ENCODE measurements at regions not wholly inside any gene's neighbourhood (a gene's known extent, or its start where the extent isn't known, plus 50 kb on each side); places are given as distances from the start of the nearest gene placed in this dataset.

- DNase-seq, result no peak
Observed at GRCh38 chr10:58885146-58885545, 291.3 kb upstream of the PHYHIPL start.

GRCh38 chr10:58885686-58886345 lies 290.6 kb upstream of the PHYHIPL start:
- no peak for DNase-seq

GRCh38 chr10:58886406-58886805 lies 290.0 kb upstream of the PHYHIPL start:
- DNase-seq, result no peak

DNA sequence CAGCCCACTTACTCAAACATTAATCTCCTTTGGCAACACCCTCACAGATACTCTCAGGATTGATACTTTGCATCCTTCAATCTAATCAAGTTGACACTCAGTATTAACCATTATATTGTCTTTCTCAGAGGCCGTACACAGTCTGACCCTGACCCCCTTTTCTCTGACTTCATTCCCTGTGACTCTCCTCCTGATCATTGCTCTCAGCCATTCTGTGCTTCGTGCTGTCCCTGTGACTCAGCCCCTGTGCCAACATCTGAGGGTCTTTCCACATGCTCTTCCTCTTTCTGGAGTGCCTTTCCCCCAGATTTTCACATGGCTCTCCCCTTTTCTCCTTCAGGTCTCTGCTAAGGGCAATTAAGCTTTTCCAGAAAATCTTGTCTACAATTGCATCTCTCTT lies 289.0 kb upstream of the PHYHIPL start:
- DNase-seq, result no peak

- no peak for DNase-seq
Observed at GRCh38 chr10:58888957-58889356, 287.5 kb upstream of the PHYHIPL start.

DNA sequence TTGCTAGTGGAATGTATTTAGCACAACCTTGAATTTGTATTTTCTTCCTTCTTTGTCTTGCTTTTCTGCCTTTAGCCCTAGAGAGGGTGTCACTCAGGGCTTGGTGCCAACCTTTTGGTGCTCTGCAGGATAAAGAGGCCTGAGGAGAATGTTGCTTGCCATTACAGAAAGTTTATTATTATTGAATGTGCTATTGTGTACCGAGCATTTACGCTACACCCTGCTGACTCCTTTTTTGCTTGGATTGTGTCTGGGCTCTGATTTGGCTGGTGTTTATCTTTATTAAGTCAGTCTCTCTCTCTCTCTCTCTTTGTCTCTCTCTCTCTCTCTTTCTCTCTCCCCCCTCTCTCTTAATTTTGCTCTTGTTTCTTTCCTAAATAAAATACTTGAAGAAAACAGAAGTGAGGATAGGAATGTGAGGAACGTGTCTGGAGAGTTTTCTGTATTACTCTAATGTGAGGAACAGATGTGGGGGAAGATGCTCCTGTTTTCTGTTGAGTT lies 284.4 kb upstream of the PHYHIPL start:
- peak; percentile 43 for DNase-seq

- DNase-seq, result peak; percentile 8
Observed at GRCh38 chr10:58894929-58895328, 281.5 kb upstream of the PHYHIPL start.

DNA sequence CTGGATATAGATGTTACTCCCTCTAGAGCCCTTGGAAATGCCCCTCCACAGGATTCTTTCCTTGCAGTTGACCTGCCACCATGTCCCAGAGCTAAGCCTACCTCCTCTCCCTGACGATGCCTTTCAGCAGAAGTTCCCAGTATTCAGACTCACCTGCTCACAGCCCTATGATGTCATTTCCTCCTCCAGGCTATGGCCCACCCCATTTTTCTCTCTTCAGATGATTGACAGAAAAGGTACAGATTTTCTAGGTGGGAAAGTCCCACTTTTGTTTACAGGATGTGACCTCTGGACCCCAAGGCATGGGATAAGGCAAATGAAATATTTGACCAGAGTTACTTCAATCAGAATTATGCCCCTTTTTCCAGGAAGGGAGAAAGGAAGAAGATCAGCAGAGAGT lies 280.2 kb upstream of the PHYHIPL start:
- no peak for DNase-seq

DNA sequence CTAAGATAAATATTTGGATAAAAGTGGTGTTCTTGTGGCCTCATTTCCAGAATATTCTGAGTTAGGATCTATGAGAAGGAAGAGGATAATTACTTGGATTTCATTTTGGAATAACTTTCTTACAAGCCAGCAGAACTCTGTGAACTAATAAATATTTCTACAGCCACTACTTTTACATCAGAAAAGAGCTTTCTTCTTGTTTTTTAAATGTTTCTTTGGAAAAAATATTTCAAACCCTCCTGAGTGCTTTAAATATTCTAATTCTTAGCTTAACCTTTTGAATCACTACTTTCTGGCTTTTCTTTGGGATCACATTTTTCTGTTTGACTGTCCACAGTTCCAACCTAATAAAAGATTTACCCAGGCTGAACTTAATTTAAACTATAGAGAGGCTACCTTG lies 279.2 kb upstream of the PHYHIPL start:
- DNase-seq, result no peak

DNA sequence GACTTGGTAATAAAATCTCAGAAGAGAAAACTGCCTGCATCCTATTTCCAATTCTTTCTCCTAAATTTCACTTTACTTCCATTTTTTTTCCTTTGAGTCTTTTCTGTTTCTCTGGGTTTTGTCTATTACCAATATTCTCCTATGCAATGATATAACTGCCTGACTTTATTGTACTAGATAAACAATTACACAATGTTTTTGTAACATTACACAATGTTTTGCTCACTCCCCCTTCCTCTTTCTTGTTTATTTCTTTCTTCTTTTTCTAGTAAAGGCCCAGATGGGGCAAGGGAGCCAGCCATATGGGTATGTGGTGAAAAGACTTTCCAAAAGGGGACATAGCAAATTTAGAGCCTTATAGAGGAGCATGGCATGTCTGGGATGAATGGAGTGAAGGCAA lies 278.7 kb upstream of the PHYHIPL start:
- DNase-seq, result no peak

DNA sequence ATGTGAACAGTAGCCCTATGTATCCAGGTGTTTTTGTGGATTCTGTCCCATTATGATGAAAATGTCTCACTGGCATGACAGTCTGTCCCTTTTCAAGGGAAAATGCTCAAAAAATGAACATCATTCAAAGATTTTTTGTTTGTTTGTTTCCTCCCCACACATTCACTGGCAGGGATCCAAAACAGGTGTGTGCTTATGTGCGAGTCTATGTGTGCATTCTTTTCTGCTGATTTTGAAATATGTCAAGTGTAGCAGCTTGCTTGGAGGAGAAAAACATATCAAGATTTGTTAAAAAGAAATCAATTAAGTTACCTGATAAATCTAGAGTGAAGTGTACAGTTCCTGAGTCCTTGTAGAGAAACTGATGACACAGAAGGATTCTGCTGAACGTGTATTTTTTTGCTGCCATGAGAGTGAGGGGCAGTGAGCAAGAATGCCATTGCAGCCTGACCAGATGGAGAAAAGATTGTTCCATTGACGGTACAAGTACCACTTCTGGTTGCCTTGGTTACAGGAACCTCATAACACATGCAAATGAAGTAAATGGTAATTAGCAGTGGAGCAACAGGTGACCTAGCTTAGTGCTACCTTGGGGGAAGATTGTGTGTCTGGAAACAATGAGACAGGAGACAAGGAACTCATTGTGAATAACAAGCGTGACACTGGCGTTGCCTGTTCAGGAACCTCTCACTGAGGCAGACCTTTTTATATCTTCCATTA lies 277.4 kb upstream of the PHYHIPL start:
- DNase-seq, result no peak

DNA sequence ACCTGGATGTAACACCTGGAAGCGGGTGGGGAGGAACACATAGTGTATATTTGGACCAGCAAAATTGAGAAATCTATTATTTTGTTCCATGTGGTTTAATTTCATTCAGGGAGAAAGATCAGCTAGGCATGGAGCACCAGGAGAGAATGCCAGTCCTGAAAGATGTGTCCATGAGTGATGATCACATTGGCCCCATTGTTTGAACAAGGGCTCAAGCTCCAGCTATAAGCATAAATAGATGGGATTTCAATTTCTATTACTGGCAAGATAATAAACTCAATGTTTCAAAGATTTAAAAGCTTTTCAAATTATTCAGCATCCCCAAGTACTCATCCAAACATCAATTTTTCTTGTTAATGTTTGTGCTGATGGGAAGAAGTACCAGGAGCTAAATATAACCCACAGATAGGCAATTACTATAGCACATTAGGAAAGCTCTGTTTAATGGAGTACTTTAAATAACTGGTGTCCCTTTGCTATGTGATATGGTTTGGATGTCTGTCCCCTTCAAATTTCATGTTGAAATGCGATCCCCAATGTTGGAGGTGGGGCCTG lies 275.3 kb upstream of the PHYHIPL start:
- no peak for DNase-seq

- no peak for DNase-seq
Observed at GRCh38 chr10:58903071-58903470, 273.4 kb upstream of the PHYHIPL start.

GRCh38 chr10:58909881-58910280 lies 266.6 kb upstream of the PHYHIPL start:
- peak; percentile 53 for DNase-seq

DNA sequence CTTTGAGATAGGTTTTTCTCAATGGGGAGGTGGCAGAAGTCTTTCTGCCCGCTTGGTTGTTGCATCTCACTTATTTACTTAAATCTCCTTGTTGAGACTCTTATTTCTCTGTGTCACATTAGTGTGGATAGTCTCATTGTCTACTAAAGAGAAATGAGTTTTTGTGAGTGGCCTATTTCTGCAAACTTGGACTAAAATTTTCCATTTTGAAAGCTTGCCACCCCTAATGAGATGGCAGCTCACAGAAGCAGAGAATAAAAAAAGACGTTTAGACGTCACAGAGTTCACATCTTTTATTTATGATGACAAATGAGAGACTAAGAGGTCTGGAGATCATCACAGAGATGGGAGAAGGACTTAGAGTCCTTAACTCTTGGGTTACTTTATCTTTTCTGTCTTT lies 262.7 kb upstream of the PHYHIPL start:
- DNase-seq, result no peak

DNA sequence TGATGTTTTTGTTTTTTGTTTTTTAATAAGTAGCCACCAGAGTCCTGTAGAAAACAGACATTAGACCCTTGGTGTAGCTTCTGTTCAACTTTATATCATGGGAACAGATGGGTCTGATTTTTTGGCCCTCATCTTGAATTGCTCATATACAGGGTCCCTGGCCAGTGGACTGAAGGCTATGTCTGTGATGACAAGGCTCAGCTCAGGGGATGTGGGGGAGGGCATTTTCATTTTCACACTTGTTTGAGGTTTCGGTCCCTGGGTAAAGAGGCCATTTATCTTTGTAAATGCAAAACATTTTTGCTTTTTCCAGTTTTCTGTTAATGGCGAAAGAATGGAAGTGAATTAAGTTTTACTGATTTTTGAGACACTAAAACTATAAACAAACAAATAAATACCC lies 257.6 kb upstream of the PHYHIPL start:
- DNase-seq, result peak; percentile 15

DNA sequence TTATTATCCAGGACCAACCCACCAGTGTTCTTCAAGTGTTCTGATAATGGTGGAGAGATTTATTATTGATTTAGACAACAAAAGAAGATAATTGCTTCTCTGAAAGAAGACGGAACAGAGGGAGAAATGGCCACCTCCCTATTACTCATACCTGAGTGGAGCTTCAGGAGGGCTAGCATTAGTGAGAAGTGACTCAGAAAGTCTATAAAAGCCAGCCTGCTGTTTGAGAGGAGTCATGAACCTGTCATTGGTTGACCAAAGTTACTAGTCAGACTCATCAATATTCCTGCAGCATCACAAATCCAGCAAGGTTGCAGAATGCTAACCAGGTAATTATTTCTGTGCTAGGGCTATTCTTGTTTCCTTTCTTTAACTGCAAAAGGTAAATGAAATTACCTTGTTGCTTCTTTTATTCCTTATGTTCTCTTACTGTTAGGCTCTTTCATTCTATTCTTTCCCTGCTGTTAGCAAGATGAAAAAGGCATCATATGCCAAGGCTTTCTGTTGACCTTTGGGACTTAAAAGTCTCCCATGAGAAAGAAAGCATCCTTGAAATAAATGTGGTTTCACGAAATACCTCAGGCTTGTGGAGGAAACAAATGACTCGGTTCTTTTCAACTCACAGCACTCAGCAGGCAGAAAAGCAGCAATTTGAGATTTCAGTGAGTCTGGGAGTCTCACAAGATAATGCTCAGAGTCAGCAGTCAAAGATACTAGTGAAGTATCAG lies 256.4 kb upstream of the PHYHIPL start:
- peak; percentile 93 for DNase-seq

- no peak for DNase-seq
Observed at GRCh38 chr10:58920655-58921003, 255.8 kb upstream of the PHYHIPL start.

GRCh38 chr10:58921421-58921855 lies 255.0 kb upstream of the PHYHIPL start:
- no peak for DNase-seq

DNA sequence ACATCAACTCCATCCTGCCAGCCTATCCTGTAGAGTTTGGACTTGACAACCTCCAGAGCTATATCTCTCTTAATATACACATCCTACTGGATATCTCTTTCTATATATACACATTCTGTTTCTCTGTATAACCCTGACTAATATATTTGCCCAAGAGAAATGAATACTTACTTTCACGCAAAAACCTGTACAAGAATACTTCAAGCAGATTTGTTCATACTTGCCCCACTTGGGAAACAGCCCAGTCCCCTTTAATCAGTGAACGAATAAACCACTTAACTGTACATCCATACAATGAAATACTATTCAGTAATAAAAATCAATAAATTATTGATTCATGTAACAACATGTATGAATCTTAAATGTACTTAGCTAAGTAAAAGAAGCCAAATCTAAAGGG lies 251.1 kb upstream of the PHYHIPL start:
- DNase-seq, result no peak

DNA sequence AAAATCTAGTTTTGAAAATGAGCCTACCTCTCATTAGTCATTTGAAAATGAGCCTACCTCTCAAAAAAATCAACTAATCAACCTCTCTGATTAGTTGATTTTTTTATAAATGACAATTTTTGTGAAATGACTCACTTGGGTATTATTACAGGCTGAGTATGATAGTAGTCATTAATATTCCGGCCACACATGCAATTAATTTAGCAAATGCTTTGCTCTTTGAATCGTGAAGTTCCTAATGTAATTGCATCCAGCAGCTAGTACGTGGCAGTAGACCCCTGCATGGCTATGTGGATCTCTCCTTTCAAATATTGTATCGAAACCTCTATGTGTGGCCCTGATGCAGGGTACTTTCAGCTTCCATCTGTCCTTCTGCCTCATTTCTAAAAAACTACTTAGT lies 245.9 kb upstream of the PHYHIPL start:
- DNase-seq, result peak; percentile 86

- DNase-seq, result peak; percentile 82
Observed at GRCh38 chr10:58932126-58932525, 244.3 kb upstream of the PHYHIPL start.

- DNase-seq, result peak; percentile 86
Observed at GRCh38 chr10:58932577-58933314, 243.7 kb upstream of the PHYHIPL start.

All from fibroblast of skin of right biceps (primary cell).